TTC549 (cell line): ENCODE measurements at regions not wholly inside any gene's neighbourhood (a gene's known extent, or its start where the extent isn't known, plus 50 kb on each side); places are given as distances from the start of the nearest gene placed in this dataset.

Experiments used
- FAIRE-seq: peaks from 2 replicates; lab custom pipeline; 2012; peaks lifted over from hg19 to GRCh38; lab: Jason Lieb, UNC

- FAIRE-seq: no peak
Observed at GRCh38 chr17:77461277-77462057, 320.7 kb downstream of the SEC14L1 start.

GRCh38 chr17:77462090-77462489, 321.3 kb downstream of the SEC14L1 start:
- FAIRE-seq: no peak

- FAIRE-seq: no peak
Observed at GRCh38 chr17:77462553-77463497, 322.1 kb downstream of the SEC14L1 start.

GRCh38 chr17:77464988-77465357, 324.2 kb downstream of the SEC14L1 start:
- FAIRE-seq: no peak

- no peak for FAIRE-seq
Observed at GRCh38 chr17:77465358-77466041, 324.7 kb downstream of the SEC14L1 start.

GRCh38 chr17:77466140-77466539, 325.4 kb downstream of the SEC14L1 start:
- FAIRE-seq: no peak

- no peak for FAIRE-seq
Observed at GRCh38 chr17:77466596-77467223, 325.9 kb downstream of the SEC14L1 start.

GRCh38 chr17:77467521-77467920, 326.8 kb downstream of the SEC14L1 start:
- FAIRE-seq: no peak

GRCh38 chr17:77468897-77469296, 328.1 kb downstream of the SEC14L1 start:
- FAIRE-seq: no peak

- no peak for FAIRE-seq
Observed at GRCh38 chr17:77470330-77470786, 329.6 kb downstream of the SEC14L1 start.

GRCh38 chr17:77470800-77471733, 330.3 kb downstream of the SEC14L1 start:
- no peak for FAIRE-seq

GRCh38 chr17:77471984-77472461, 331.3 kb downstream of the SEC14L1 start:
- FAIRE-seq: no peak

GRCh38 chr17:77472468-77473310, 331.9 kb downstream of the SEC14L1 start:
- no peak for FAIRE-seq

- FAIRE-seq: no peak
Observed at GRCh38 chr17:77473615-77474226, 333.0 kb downstream of the SEC14L1 start.

GRCh38 chr17:77474292-77474988, 333.7 kb downstream of the SEC14L1 start:
- FAIRE-seq: no peak

- no peak for FAIRE-seq
Observed at GRCh38 chr17:77475016-77475976, 334.5 kb downstream of the SEC14L1 start.

- FAIRE-seq: no peak
Observed at GRCh38 chr17:77476006-77476405, 335.2 kb downstream of the SEC14L1 start.

- no peak for FAIRE-seq
Observed at GRCh38 chr17:77476498-77476897, 335.7 kb downstream of the SEC14L1 start.
